ENCODE measurements at regions not wholly inside any gene's neighbourhood (a gene's known extent, or its start where the extent isn't known, plus 50 kb on each side); places are given as distances from the start of the nearest gene placed in this dataset.

GRCh38 chr2:125855204-125855603 is 800.8 kb upstream of the GYPC start:
- no peak for TF ChIP-seq CTCF (IDR thresholded peaks at IDR 0.05)
- no peak for TF ChIP-seq POLR2A (IDR thresholded peaks at IDR 0.05)
